ENCODE measurements at regions not wholly inside any gene's neighbourhood (a gene's known extent, or its start where the extent isn't known, plus 50 kb on each side); places are given as distances from the start of the nearest gene placed in this dataset.

DNA sequence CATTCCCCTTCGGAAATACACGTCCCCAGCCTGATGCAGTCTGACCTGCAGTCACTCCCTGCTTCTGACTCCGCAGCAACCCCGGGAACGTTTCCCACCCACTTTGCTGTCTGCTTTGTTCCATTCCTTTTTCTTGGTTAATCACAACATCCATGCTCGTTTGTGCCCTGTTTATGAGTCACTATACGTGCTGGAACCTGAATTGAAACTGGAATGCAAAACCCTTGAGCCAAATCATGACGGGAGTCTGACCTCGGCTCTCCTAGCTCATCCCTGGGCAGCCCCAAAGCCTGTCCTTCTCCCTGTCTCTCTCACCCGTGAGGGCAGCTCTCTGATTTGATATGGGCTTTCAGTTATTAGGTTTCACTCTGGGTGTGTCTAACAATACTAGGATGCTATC is 57.1 kb upstream of the RNF152 start:
- no peak for DNase-seq

DNA sequence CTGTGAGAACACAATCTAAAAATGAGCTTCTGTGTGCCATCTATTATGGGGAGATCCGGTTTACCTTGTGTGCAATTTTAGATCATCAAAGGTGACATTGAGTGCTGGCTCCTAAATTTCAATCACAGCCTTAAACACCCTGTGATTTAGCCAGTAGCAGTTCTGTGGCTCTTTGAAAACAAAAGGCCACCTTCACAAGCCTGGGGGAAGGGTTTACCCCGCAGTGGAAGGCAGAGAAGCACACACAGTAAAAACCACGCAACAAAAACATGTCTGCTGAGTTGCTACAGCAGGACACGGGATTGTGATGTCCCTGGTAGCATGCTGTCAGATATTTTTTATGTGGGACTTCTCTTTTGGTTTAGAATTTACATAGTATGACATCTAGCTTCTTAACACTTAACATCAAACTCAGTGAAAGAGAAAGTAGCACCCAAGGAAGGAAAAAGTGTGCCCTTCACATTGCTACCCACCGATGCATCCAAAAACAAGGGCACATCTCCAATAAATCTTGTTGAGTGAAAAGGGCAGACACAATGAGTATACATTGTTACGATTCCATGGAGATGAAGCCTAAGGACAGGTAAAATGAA is 56.1 kb upstream of the RNF152 start:
- no peak for DNase-seq

DNA sequence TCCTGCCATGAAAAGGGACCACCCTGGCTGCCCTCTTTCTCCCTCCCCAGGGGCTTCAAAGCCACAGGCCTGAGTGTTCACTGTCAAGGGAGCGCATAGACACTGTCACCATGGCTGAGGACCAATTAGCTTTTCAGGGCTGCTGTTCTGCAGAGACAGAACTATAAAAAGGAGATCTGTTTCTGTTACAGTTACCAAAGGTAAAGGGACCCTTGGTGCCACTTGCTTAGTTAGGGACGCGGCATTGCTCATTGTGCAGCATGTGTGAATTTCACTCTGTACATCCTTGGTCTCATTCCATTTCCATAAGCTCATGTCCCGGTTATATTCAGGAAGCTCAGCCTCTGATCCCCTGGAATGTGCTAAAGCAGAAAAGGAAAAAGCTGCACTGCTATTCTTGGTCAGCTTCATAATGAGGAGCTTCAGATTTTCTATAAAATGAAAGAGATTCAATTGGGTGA is 55.5 kb upstream of the RNF152 start:
- DNase-seq = no peak

DNA sequence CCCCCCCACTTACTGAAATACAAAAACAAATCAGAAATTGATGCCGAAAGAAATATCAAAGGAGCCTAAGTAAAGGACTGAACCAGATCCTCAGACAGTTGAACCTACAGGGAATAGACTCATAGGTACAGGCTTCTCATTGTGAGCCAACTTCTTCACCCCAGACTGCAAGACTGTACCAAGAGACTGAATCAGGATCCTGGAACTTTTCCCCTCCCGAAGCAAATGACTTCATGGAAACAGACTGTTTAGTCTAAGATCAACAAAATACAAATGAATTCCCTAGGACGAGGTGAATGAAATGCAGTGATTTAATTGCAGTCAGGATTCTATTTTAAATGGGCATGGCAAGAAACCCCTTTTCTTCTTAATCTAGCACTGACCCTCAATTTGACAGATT is 53.6 kb upstream of the RNF152 start:
- no peak for DNase-seq

DNA sequence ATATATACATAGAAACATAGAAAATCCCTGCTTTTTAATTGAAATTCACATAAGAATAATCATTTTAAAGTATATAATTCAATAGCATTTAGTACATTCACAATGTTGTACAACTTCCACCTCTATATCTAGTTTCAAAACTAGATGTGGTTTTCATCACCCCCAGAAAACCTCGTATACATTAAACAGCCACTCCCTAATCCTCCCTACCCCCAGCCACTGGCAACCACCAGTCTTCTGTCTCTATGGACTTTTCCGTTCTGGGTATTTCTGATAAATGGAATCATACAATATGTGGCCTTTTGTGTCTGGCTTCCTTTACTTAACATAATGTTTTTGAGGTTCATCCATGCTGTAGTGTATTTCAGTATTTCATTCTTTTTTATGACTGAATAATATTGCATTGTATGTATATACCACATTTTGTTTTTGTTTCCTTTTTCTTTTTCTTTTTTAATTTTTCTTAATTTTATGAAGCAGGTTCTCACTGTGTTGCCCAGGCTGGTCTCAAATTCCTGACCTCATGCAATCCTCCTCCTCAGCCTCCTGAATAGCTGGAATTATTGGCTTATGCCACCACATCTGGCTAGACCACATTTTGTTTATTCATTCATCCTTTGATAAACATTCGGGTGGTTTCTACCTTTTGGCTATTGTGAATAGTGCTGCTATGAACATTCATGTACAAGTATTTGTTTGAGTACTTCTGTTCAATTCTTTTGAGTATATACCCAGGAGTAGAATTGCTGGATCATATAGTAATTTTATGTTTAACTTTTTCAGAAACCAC is 50.6 kb upstream of the RNF152 start:
- DNase-seq = no peak

Measured in anterior cingulate cortex (tissue), 58 donors.